HG03558 (cell line): ENCODE measurements at regions not wholly inside any gene's neighbourhood (a gene's known extent, or its start where the extent isn't known, plus 50 kb on each side); places are given as distances from the start of the nearest gene placed in this dataset.

Experiments
- ATAC-seq: cut with Tn5 transposase; IDR thresholded peaks from one replicate; pipeline ENCODE4 v1.9.1; 2021; ENCODE audit warnings: moderate number of reproducible peaks; ENCODE audit not compliant: unreplicated experiment; ENCODE audit errors: extremely low read depth

GRCh38 chrX:10045327-10046000 lies 78.3 kb downstream of the CLDN34 start:
- no peak for ATAC-seq

GRCh38 chrX:10047133-10047532 lies 80.0 kb downstream of the CLDN34 start:
- no peak for ATAC-seq

GRCh38 chrX:10047631-10048030 lies 80.5 kb downstream of the CLDN34 start:
- no peak for ATAC-seq

- ATAC-seq: no peak
Observed at GRCh38 chrX:10048076-10048475, 80.9 kb downstream of the CLDN34 start.

DNA sequence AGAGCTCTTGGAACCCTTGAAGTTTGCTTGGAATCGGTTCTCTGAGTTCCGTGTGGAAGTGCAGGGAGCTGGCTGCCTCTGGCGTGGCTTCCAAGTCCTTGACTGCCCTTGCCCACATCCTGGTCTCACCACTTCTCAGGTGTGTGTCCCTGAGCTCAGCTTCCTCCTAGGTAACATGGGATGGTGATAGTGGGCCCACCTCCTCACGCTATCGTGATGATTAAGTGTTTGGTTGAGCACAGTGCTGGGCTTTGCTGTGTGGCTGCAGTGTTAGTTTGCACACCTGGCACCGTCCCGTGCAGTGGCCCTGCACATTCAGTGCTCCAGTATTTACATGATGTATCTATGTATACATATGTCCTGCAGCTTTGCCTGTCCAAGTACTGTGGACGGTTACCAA lies 81.5 kb downstream of the CLDN34 start:
- ATAC-seq: no peak

- ATAC-seq: no peak
Observed at GRCh38 chrX:10049236-10049635, 82.1 kb downstream of the CLDN34 start.

DNA sequence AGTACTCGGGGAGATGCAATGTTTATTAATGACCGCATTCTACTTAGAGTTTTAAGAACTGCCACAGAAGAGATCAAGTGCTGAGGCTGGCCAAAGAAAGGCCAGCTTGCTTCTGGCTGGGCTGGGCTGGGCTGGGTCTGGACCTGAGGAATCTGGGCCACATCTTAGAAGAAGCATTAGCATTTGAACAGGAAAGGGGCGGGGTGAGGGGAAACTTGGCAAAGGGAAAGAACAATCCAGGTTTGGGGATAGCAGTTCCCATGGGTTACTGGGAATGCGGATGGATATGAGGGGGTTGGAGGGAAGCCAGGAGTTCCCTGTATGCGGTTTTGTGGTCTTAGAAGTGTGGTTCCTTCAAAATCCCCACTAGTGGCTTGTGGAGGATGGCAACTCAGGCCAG lies 83.3 kb downstream of the CLDN34 start:
- ATAC-seq: no peak

DNA sequence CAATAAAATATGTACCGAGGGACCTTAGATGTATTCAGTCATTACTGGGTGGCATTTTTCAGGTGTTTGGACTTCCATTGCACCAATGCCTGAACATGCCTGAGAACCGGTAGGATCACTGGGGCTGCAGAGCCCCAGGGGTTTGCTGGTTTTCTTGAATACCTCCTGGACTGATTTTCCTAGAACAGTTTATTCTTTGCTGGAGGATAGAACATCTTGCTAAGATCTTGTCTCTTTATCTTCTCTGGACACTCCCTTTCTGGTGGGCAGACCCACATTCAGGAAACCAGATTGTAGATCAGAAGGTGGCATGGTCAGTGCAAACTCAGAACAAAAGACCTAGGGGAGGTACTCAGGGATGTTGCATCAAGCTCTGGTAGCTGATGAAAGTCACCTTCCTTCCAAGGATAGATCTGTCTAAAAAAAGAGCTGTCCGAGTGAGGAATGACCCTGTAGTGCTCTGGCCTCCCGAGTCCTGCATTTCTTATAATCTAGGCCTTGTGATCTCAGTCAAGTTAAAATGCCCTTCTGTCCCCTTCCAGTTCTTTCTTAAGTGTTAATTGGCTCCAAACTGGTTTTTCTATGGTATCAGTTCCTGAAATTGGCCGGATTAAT lies 84.8 kb downstream of the CLDN34 start:
- ATAC-seq: no peak

DNA sequence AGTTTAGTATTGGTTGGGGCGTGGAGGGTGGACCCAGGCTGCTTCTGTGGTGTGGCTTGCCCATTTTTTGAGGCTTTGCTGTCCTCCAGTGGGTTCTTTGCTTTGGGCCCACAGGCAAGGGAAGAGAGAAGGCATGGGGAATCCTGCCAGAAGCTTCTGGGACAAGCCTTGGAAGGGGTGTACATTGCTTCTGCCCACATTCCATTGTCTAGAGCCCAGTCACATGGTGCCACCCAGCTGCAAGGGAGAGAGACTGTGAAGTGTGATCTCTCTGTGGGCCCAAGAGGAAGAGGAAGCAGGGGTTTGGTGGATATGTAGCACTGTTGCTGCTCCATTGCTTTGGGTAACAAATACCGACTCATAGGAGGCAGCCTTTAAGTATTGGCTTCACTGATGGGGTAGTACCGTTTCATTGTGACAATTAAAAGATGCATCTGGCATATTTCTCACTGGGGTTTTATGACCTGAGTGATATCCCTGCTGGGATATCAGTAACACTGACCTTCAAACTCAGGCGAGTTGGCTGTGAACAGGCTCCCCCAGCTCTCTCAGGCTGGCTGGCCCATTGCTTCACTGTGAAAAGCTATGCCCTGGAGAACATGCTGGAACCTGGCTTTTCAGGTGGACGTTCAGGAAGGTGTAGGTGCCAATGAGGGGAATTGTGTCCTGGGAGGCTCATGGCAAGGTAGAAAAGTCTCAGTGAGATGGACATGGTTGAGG lies 85.9 kb downstream of the CLDN34 start:
- ATAC-seq: no peak

DNA sequence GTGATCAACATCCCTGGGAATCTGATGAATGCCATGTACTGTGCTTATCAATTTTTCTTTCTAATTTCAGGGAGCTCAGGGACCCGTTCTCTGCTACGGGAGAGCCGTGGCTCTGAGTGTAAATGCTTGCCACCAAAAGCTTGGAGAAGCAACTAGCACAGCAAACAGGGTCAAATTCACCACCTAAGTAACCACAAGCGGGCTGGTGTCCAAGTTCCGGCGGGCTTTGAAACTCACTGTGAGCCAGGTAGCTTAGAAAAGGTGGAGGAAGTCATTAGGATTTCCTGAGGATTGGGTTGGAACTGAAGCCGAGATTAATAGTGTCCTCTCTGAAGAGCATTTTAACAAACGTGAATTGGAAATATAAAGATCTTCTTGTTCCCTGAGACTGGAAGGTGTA lies 87.2 kb downstream of the CLDN34 start:
- no peak for ATAC-seq

DNA sequence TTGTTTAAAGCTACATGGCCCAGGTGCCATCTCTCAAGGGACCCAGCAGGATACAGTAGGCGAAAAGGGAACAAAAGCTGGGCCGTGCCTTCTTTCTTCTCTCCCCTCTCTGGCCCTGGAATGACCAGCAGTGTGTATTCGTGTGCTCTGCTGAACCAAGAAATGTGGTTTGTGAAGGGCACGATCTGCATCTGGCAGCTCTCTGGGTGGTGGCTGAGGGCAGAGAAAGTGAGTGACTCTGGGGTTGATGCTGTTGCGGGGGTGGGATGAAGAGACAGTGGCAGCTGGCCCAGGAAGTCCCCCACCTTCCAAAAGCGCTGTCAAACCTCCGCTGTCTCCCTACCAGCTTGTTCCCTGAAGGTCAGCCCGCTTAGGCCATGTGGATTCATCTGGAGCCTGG lies 88.3 kb downstream of the CLDN34 start:
- no peak for ATAC-seq

DNA sequence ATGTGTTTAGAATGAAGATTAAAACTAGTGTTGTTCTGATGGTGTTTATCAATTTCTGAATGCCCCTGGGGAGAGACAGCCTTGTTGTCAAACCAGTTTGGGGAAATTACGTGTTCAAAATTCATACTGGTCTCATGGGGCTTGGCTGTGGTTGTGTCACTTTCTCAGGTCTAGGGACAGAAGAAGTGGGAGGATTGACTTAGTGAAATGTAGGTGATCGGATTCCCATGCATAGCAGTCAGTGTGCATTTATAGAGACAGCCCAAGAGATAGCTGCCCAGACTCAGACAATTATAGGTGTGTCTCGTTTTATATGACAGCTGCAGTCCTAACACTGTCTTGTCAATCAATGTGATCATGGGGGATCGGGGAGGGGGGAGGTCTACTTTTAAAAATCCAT lies 94.4 kb upstream of the CLCN4 start:
- no peak for ATAC-seq

DNA sequence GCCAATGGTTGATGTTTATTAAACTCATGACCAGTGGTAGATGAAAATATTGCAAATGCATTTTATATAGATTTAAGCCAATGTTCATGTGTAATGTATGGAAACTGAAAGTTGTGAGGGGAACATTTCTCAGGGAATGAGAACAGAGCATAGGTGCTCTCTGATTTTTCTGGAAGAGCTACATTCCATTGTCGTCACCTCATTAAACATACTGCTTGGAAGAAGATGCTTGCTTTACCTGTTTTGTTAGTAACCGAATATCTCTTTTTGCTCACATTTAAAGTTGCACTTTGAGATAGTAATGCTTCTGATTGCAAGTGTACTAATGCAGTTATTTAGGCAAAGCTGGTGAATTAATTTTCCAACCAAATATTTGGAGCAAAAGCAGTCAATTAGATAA lies 93.8 kb upstream of the CLCN4 start:
- ATAC-seq: no peak

DNA sequence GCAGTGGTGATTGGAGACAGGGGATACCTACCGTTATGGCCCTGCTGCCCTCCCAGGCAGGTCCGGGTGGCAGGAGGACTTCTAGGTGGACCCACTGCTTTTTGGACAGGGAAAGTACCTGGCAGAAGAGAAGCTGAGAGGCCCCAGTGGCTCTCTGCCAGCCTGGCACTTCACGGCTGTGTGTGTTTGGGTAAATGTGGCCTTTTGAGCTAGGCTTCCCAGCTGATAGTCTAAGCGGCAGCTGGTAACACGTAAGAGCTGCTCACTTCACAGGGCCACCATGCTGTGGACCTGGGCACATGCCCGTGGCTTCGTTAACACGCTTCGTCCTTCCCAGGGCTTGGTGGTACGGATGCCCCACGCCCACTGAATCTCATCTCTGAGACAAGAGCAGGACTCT lies 92.0 kb upstream of the CLCN4 start:
- ATAC-seq: no peak

- no peak for ATAC-seq
Observed at GRCh38 chrX:10070714-10071436, 85.9 kb upstream of the CLCN4 start.

- ATAC-seq: no peak
Observed at GRCh38 chrX:10071451-10072144, 85.2 kb upstream of the CLCN4 start.

DNA sequence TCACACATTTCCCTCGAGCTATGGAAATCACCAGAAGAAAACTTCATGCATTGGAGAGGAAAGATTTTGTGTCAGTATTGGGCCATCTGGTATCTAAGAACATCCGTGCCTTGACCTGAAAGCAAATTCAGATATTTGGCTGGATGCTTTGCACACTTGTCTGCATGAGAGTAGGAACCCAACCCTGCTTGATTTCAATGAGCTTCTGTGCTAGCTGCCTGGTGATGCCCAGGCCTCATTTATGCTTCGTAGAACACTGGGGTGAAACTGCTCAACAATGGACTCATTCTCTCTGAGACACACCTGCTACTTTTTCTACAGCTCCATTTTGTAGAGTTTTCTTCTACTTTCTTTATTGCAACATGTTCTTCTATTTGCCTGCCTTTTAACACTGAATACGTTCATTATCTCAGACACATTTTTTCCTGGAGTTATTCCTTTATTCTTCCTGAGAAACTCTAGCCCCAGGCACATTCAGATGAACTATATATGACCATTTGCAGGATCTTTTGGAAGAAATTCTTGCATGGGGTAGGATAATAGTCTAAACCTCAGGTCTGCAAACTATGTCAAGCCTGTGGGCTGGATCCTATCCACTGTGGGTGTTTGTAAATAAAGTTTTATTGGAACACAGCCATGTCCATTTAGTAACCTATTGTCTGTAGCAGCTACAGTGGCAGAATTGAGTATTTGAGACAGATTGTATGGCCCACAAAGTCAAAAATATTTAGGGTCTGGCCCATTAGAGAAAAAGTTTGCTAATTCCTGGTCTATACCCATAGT lies 83.8 kb upstream of the CLCN4 start:
- ATAC-seq: no peak

GRCh38 chrX:10073671-10074070 lies 83.1 kb upstream of the CLCN4 start:
- ATAC-seq: no peak

DNA sequence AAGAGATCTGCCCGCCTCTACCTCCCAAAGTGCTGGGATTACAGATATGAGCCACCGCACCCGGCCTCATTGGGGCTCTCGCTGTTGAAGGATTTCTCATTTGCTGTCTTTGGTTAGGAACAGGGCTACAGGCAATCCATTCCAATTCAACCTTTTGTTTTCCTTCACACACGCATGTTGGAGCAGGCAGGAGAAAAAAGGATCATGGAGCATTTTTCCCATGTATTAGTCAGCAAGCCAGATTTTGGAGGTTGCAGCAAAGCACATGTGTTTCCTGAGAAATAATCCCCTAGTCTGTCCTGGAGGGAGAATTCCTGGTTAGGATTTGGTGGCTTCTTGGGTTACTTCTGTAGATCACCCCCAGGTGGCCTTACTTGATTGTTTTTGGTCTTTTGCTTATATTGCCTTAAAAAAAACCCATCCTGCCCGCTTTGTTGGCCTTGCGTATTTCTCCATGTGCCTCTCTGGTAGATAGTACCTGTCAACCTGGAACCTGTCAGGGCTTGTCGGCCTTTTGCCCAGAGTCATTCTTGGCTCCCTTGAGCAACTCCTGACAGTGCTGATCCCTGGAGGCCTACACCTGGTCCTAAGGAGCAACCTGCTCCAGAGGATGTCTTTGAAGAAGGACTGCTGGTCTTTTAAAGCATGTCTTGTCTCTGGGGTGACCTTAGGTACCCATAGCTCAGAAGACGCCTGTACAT lies 82.4 kb upstream of the CLCN4 start:
- no peak for ATAC-seq
